ENCODE measurements at regions not wholly inside any gene's neighbourhood (a gene's known extent, or its start where the extent isn't known, plus 50 kb on each side); places are given as distances from the start of the nearest gene placed in this dataset.
"Not testable (repeated sequence)": the region's sequence is repeated elsewhere in the genome, so short reads cannot be mapped to it uniquely, and the experiment has no call there.

DNA sequence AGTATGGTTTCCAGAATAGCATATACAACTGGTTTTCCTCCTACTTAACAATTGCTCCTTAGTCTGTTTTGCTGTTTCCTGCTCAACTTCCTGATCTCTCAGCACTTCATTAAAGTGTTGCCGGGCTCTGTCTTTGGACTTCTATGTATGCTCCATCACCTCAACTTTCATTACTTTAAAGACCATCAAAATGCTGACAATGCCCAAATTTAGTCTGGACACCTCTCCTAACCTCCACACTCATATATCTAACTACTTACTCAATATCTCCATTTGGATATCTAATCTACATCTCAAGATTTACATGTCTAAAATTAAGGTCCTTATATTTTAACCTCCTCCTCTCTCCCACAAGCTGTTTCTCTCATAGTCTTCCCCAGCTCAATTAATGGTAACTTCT lies 54.4 kb upstream of the LGR5 start:
- Histone ChIP-seq H3K4me3 (no peak overlapping the region), H3K27ac (no peak overlapping the region), H3K36me3 (no peaks in the 10 kb centered on the region), H3K9me3 (no peaks in the 10 kb centered on the region), H3K4me1 (no peaks in the 10 kb centered on the region), H3K27me3 (no peaks in the 10 kb centered on the region)
- DNase-seq = no peak
- TF ChIP-seq CTCF (IDR thresholded peaks at IDR 0.05) = no peak
- intact Hi-C loops (cut with DNase I; ENCODE audit: low total_unique reads) = no loop called here

DNA sequence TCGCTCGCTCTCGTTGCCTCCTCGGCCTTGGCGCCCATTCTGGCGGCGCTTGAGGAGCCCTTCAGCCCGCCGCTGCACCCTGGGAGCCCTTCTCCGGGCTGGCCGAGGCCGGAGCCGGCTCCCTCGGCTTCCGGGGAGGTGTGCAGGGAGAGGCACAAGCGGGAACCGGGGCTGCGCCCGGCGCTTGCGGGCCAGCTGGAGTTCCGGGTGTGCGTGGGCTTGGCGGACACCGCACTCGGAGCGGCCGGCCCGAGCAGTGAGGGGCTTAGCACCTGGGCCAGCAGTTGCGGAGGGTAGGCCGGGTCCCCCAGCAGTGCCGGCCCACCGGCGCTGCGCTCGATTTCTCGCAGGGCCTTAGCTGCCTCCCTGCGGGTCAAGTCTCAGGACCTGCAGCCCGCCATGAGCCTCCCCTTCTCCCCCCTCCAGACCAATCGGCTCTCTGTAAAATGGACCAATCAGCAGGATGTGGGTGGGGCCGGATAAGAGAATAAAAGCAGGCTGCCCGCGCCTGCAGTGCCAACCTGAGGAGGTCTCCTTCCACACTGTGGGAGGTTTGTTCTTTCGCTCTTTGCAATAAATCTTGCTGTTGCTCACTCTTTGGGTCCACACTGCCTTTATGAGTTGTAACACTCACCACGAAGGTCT lies 62.8 kb upstream of the LGR5 start:
- intact Hi-C loops (cut with DNase I; ENCODE audit: low total_unique reads); H3K4me1 ChIP-seq; H3K9me3 ChIP-seq; DNase-seq; H3K36me3 ChIP-seq; H3K4me3 ChIP-seq; H3K27me3 ChIP-seq; H3K27ac ChIP-seq: not testable (repeated sequence)

DNA sequence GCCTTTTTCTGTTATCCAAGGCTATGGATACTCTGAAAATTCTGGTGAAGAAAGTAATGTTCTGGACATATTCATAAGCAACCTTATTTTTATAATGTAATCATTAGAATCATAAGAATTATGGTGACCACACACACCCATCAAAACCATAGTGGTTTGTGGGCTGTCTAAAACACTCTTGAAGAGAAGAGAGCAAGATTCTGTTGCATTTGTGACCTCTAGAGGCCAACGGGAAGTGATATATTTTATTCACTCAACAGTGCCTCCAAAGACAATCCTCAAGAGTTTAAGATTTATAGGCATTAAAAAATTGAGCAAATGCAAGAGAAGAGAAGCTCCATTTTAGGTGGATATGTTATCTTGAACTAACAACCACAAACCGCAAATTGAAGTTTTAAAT lies 68.5 kb upstream of the LGR5 start:
- Histone ChIP-seq H3K4me1 (no peaks in the 10 kb centered on the region), H3K4me3 (no peak overlapping the region), H3K27ac (no peak overlapping the region), H3K9me3 (no peaks in the 10 kb centered on the region), H3K36me3 (no peaks in the 10 kb centered on the region), H3K27me3 (no peaks in the 10 kb centered on the region)
- intact Hi-C loops (cut with DNase I; ENCODE audit: low total_unique reads) = no loop called here
- DNase-seq = no peak
- peak in 1 of 2 experiments; percentile 8 for TF ChIP-seq CTCF (IDR thresholded peaks at IDR 0.05)

GRCh38 chr12:71360013-71360412 lies 79.6 kb upstream of the LGR5 start:
- Histone ChIP-seq H3K27ac (no peak overlapping the region), H3K4me1 (no peaks in the 10 kb centered on the region), H3K27me3 (no peaks in the 10 kb centered on the region), H3K9me3 (peaks cover 0 to 17% (median 2%) of the 10 kb centered on the region in 3 donors), H3K36me3 (no peaks in the 10 kb centered on the region), H3K4me3 (no peak overlapping the region)
- TF ChIP-seq CTCF (IDR thresholded peaks at IDR 0.05) = no peak
- no peak for DNase-seq
- intact Hi-C loops (cut with DNase I; ENCODE audit: low total_unique reads) = no loop called here

DNA sequence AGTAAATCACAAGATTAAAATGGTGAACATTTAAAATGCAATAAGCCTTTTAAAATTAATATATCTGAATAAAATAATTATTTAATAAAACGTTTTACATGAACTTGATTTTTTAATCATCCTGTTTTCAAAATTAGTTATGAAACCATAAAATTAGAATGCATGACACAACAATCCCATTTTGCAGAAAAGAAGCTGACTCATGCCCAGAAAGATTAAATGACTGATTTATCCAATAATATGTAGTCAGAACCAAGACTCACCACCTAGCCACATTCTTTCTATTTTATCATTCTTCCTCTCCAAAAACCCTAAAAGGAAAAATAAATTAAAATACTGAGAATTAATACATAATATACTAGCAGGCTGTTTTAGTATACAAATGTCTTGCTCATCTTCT lies 83.0 kb upstream of the LGR5 start:
- Histone ChIP-seq H3K4me1 (no peaks in the 10 kb centered on the region), H3K9me3 (peaks cover 0 to 17% (median 2%) of the 10 kb centered on the region in 3 donors), H3K27ac (no peak overlapping the region), H3K36me3 (no peaks in the 10 kb centered on the region), H3K27me3 (no peaks in the 10 kb centered on the region), H3K4me3 (no peak overlapping the region)
- intact Hi-C loops (cut with DNase I; ENCODE audit: low total_unique reads) = no loop called here
- DNase-seq = no peak
- TF ChIP-seq CTCF (IDR thresholded peaks at IDR 0.05) = no peak

- Histone ChIP-seq H3K27ac (no peak overlapping the region), H3K9me3 (peaks cover 0 to 8% (median 0%) of the 10 kb centered on the region in 3 donors), H3K4me1 (no peaks in the 10 kb centered on the region), H3K36me3 (no peaks in the 10 kb centered on the region), H3K27me3 (no peaks in the 10 kb centered on the region), H3K4me3 (no peak overlapping the region)
- DNase-seq = no peak
- no peak for TF ChIP-seq CTCF (IDR thresholded peaks at IDR 0.05)
- intact Hi-C loops (cut with DNase I; ENCODE audit: low total_unique reads) = no loop called here
Observed at GRCh38 chr12:71354871-71355270, 84.7 kb upstream of the LGR5 start.

All from tibial artery (tissue), 4 donors.